ENCODE measurements at regions not wholly inside any gene's neighbourhood (a gene's known extent, or its start where the extent isn't known, plus 50 kb on each side); places are given as distances from the start of the nearest gene placed in this dataset.

- TF ChIP-seq CTCF (IDR thresholded peaks at IDR 0.05): no peak
- no peak for TF ChIP-seq EZH2 (IDR thresholded peaks at IDR 0.05; ENCODE audit: borderline replicate concordance, insufficient read depth, low read depth, low read length, poor library complexity, severe bottlenecking)
These were observed 407.4 kb upstream of the NR3C2 start for GRCh38 chr4:148849581-148849980.

Measured in B cell (primary cell).